CD14-positive monocyte (primary cell): ENCODE measurements at regions not wholly inside any gene's neighbourhood (a gene's known extent, or its start where the extent isn't known, plus 50 kb on each side); places are given as distances from the start of the nearest gene placed in this dataset.

ENCODE experiments used
- DNase-seq, 3 donors: peaks; one replicate each; pipeline ENCODE4 v3.0.0-alpha.2; 2011 to 2022
- H2AFZ ChIP-seq: 2 replicates; pipeline ENCODE4 v1.6.0; 2012; ENCODE audit warnings: mild to moderate bottlenecking, low read depth, low read length, inconsistent platforms; ENCODE audit not compliant: insufficient read depth, poor library complexity, severe bottlenecking
- H3K27ac ChIP-seq, 2 donors: 1 replicate in 1 of 2; 2 replicates in 1 of 2; pipeline ENCODE4 v1.5.1; 2012 to 2013; ENCODE audit warnings: low read length in 2 of 2, control low read depth in 1 of 2, inconsistent platforms in 1 of 2, low read depth in 1 of 2, mild to moderate bottlenecking in 1 of 2
- H3K27me3 ChIP-seq, 2 donors: one replicate each; pipeline versions ENCODE4 v1.6.0 to v1.6.1; 2011 to 2013; ENCODE audit warnings: low read length in 2 of 2; ENCODE audit not compliant: control insufficient read depth in 2 of 2, insufficient read depth in 2 of 2
- H3K36me3 ChIP-seq, 2 donors: replicated peaks in 1 of 2; 1 replicate in 1 of 2; 2 replicates in 1 of 2; pipeline versions ENCODE4 v1.5.1 to v1.6.1; 2012 to 2013; ENCODE audit warnings: low read length in 2 of 2, control low read depth in 1 of 2, inconsistent platforms in 1 of 2, mild to moderate bottlenecking in 1 of 2; ENCODE audit not compliant: insufficient read depth in 2 of 2, control insufficient read depth in 1 of 2
- H3K4me1 ChIP-seq, 2 donors: 1 replicate in 1 of 2; 2 replicates in 1 of 2; pipeline versions ENCODE4 v1.5.1 to v1.6.1; 2012 to 2013; ENCODE audit warnings: low read length in 2 of 2, control low read depth in 1 of 2, inconsistent platforms in 1 of 2, mild to moderate bottlenecking in 1 of 2, moderate library complexity in 1 of 2; ENCODE audit not compliant: insufficient read depth in 2 of 2, control insufficient read depth in 1 of 2
- H3K4me2 ChIP-seq: replicated peaks from 2 replicates; pipeline ENCODE3; 2012; ENCODE audit warnings: low read length, moderate library complexity, mild to moderate bottlenecking; ENCODE audit not compliant: poor library complexity, severe bottlenecking; ENCODE audit errors: extremely low read depth
- H3K4me3 ChIP-seq, 3 experiments: fragments of 200-600 bp in 1 of 3; sonication (generic) in 1 of 3; replicated peaks in 1 of 3; 1 replicate in 2 of 3; 2 replicates in 1 of 3; pipeline ENCODE4 v1.5.1; 2011 to 2013; ENCODE audit warnings: low read length in 3 of 3, mild to moderate bottlenecking in 3 of 3, control low read depth in 2 of 3, low read depth in 2 of 3, inconsistent platforms in 1 of 3, moderate library complexity in 1 of 3
- H3K79me2 ChIP-seq: 2 replicates; pipeline ENCODE4 v1.6.0; 2012; ENCODE audit warnings: mild to moderate bottlenecking, control low read depth, inconsistent platforms, low read length, moderate library complexity; ENCODE audit not compliant: insufficient read depth
- H3K9ac ChIP-seq: 2 replicates; pipeline ENCODE4 v1.6.0; 2017; ENCODE audit warnings: low read length, mild to moderate bottlenecking; ENCODE audit not compliant: insufficient read depth, poor library complexity, severe bottlenecking
- H3K9me3 ChIP-seq, 2 donors: replicated peaks in 1 of 2; 1 replicate in 1 of 2; 2 replicates in 1 of 2; pipeline versions ENCODE4 v1.5.1 to v1.6.1; 2012 to 2013; ENCODE audit warnings: low read length in 2 of 2, control low read depth in 1 of 2; ENCODE audit not compliant: control insufficient read depth in 1 of 2, insufficient read depth in 1 of 2
- H4K20me1 ChIP-seq: 2 replicates; pipeline ENCODE4 v1.6.0; 2012; ENCODE audit warnings: mild to moderate bottlenecking, low read length, control low read depth, moderate library complexity; ENCODE audit not compliant: insufficient read depth
- H3K27ac Mint-ChIP-seq, 7 donors: one replicate each; pipeline ENCODE4 v1.8.0; 2020; ENCODE audit warnings: mild to moderate bottlenecking in 7 of 7, mixed read lengths in 7 of 7, moderate library complexity in 6 of 7, inconsistent platforms in 2 of 7
- H3K27me3 Mint-ChIP-seq, 3 donors: one replicate each; pipeline ENCODE4 v1.8.0; 2021 to 2022; ENCODE audit warnings: low read depth in 3 of 3, mild to moderate bottlenecking in 3 of 3, mixed read lengths in 3 of 3, moderate library complexity in 3 of 3, inconsistent platforms in 1 of 3
- H3K36me3 Mint-ChIP-seq, 2 donors: one replicate each; pipeline ENCODE4 v1.8.0; 2020; ENCODE audit warnings: mixed read lengths in 2 of 2, inconsistent platforms in 1 of 2, mild to moderate bottlenecking in 1 of 2
- H3K4me1 Mint-ChIP-seq: one replicate; pipeline ENCODE4 v1.8.0; 2020; ENCODE audit warnings: mild to moderate bottlenecking, mixed read lengths
- H3K4me3 Mint-ChIP-seq, 2 donors: one replicate each; pipeline ENCODE4 v1.8.0; 2020; ENCODE audit warnings: mild to moderate bottlenecking in 2 of 2, mixed read lengths in 2 of 2, moderate library complexity in 1 of 2
- H3K9me3 Mint-ChIP-seq, 7 donors: one replicate each; pipeline ENCODE4 v1.8.0; 2020 to 2022; ENCODE audit warnings: mixed read lengths in 7 of 7, mild to moderate bottlenecking in 6 of 7, moderate library complexity in 6 of 7, inconsistent platforms in 2 of 7
- CTCF ChIP-seq: fragments of 200-600 bp; IDR thresholded peaks from one replicate; pipeline ENCODE4 v1.8.0; 2022; ENCODE audit warnings: antibody characterized with exemption, mild to moderate bottlenecking
- WGBS: methylation state at CpG from one replicate; pipeline ENCODE4 v1.1.5; 2013; ENCODE audit warnings: missing lambda C conversion rate; ENCODE audit not compliant: insufficient coverage; 5-methylcytosine and 5-hydroxymethylcytosine counted together
- intact Hi-C, 2 donors: fragments of 100-400 bp; cut with micrococcal nuclease; formaldehyde crosslinking; loops; one replicate each; pipeline versions ENCODE4 v1.15.0 to v1.15.1; 2023

- H3K27me3 Mint-ChIP-seq = peaks cover 0 to 2% (median 0%) of the 10 kb centered on the region in 3 donors
- Histone ChIP-seq H3K9ac (no peak overlapping the region), H4K20me1 (no peaks in the 10 kb centered on the region), H3K36me3 (no peaks in the 10 kb centered on the region), H3K27me3 (no peaks in the 10 kb centered on the region), H2AFZ (no peak overlapping the region), H3K4me3 (no peak overlapping the region), H3K4me2 (no peak overlapping the region), H3K27ac (no peak overlapping the region), H3K9me3 (no peaks in the 10 kb centered on the region), H3K4me1 (no peaks in the 10 kb centered on the region), H3K79me2 (no peaks in the 10 kb centered on the region)
- H3K36me3 Mint-ChIP-seq = no peaks in the 10 kb centered on the region
- no peak overlapping the region for H3K27ac Mint-ChIP-seq
- H3K4me1 Mint-ChIP-seq = no peaks in the 10 kb centered on the region
- no CpG with 5 or more reads among the region's 5 CpGs for WGBS
- H3K9me3 Mint-ChIP-seq = peaks cover 0 to 5% (median 1%) of the 10 kb centered on the region in 7 donors
- H3K4me3 Mint-ChIP-seq = no peak overlapping the region
- DNase-seq = no peak
- intact Hi-C loops = no loop called here
- no peak for TF ChIP-seq CTCF
Measured at GRCh38 chr6:48315051-48315719, 204.2 kb upstream of the PTCHD4 start.

- intact Hi-C loops = no loop called here
- Mint-ChIP-seq H3K27ac (no peak overlapping the region), H3K36me3 (no peaks in the 10 kb centered on the region), H3K4me1 (no peaks in the 10 kb centered on the region), H3K9me3 (peaks cover 0 to 3% (median 1%) of the 10 kb centered on the region in 7 donors), H3K27me3 (no peaks in the 10 kb centered on the region), H3K4me3 (no peak overlapping the region)
- no peak for TF ChIP-seq CTCF
- no peak overlapping the region for H2AFZ ChIP-seq
- no peak overlapping the region for H3K4me2 ChIP-seq
- no peaks in the 10 kb centered on the region for H3K36me3 ChIP-seq
- no peaks in the 10 kb centered on the region for H3K27me3 ChIP-seq
- no peaks in the 10 kb centered on the region for H3K4me1 ChIP-seq
- no peak overlapping the region for H3K9ac ChIP-seq
- H3K27ac ChIP-seq = no peak overlapping the region
- no peaks in the 10 kb centered on the region for H3K79me2 ChIP-seq
- no peaks in the 10 kb centered on the region for H3K9me3 ChIP-seq
- H4K20me1 ChIP-seq = no peaks in the 10 kb centered on the region
- H3K4me3 ChIP-seq = no peak overlapping the region
- DNase-seq = no peak
Measured at GRCh38 chr6:48311301-48311700, 200.3 kb upstream of the PTCHD4 start.
